ENCODE measurements at regions not wholly inside any gene's neighbourhood (a gene's known extent, or its start where the extent isn't known, plus 50 kb on each side); places are given as distances from the start of the nearest gene placed in this dataset.
A peak's percentile ranks its signal among the peaks of the same experiment; 100 is the strongest.

GRCh38 chr9:19623941-19624340 lies 164.9 kb downstream of the SLC24A2 start:
- WGBS (ENCODE audit: extremely low coverage, insufficient read length, low lambda C conversion rate): no CpG with 5 or more reads among the region's 4 CpGs
- no peak overlapping the region for H2BK5ac ChIP-seq (ENCODE audit: insufficient read length, low read length)
- H3K36me3 Mint-ChIP-seq (ENCODE audit: insufficient read depth in 1 of 3, low read depth in 3 of 3): no peaks in the 10 kb centered on the region
- H2AK5ac ChIP-seq (ENCODE audit: insufficient read length, low read length): no peak overlapping the region
- no peak overlapping the region for H3K18ac ChIP-seq (ENCODE audit: insufficient read length, low read depth, low read length)
- no peak overlapping the region for H3K4me3 Mint-ChIP-seq
- no peaks in the 10 kb centered on the region for H3K27me3 Mint-ChIP-seq (ENCODE audit: low read depth)
- H3K14ac ChIP-seq (ENCODE audit: insufficient read depth, low read length): no peak overlapping the region
- no peaks in the 10 kb centered on the region for H3K23me2 ChIP-seq (ENCODE audit: insufficient read length, low read depth, low read length, poor library complexity, severe bottlenecking)
- no peak overlapping the region for H2BK120ac ChIP-seq (ENCODE audit: low read depth, low read length, poor library complexity, severe bottlenecking)
- H3K9me3 Mint-ChIP-seq: no peaks in the 10 kb centered on the region
- no peak overlapping the region for H3K4ac ChIP-seq (ENCODE audit: low read depth, low read length)
- H3K56ac ChIP-seq (ENCODE audit: insufficient read length, low read depth, low read length): no peak overlapping the region
- H3K4me1 ChIP-seq (ENCODE audit: insufficient read depth, low read length): no peaks in the 10 kb centered on the region
- no peak overlapping the region for H3K27ac ChIP-seq (ENCODE audit: insufficient read length, low read depth, low read length)
- H3K9ac ChIP-seq (ENCODE audit: extremely low read depth, insufficient read length, low read length): no peak overlapping the region
- H4K5ac ChIP-seq (ENCODE audit: insufficient read length, low read depth, low read length): no peak overlapping the region
- H3K27me3 ChIP-seq (ENCODE audit: insufficient read depth, low read length): no peaks in the 10 kb centered on the region
- no peak overlapping the region for H4K91ac ChIP-seq (ENCODE audit: insufficient read length, low read depth, low read length)
- H2BK20ac ChIP-seq (ENCODE audit: low read depth, low read length, poor library complexity, severe bottlenecking): no peak overlapping the region
- H3K9me3 ChIP-seq (ENCODE audit: control insufficient read depth, low read depth, low read length): no peaks in the 10 kb centered on the region
- no peak overlapping the region for H3K4me2 ChIP-seq (ENCODE audit: insufficient read depth, insufficient read length, low read length)
- H3K23ac ChIP-seq (ENCODE audit: insufficient read length, low read depth, low read length): no peak overlapping the region
- peak overlapping the region in 1 of 3 experiments; percentile 5; a peak in 1 of 7 replicates for H3K27ac Mint-ChIP-seq
- H2AFZ ChIP-seq (ENCODE audit: low read length): no peak overlapping the region
- H4K20me1 ChIP-seq (ENCODE audit: control insufficient read depth, insufficient read depth, insufficient read length): no peaks in the 10 kb centered on the region
- DNase-seq: no peak
- no peaks in the 10 kb centered on the region for H3K79me1 ChIP-seq (ENCODE audit: insufficient read depth, low read depth, low read length, poor library complexity, severe bottlenecking)
- peaks cover 0 to 3% of the 10 kb centered on the region in 2 experiments; a peak in 2 of 4 replicates for H3K4me1 Mint-ChIP-seq
- no peak overlapping the region for H3T11ph ChIP-seq (ENCODE audit: low read length)
- no peak overlapping the region for H2BK12ac ChIP-seq (ENCODE audit: insufficient read length, low read depth, low read length)
- H3K79me2 ChIP-seq (ENCODE audit: insufficient read depth, low read length): no peaks in the 10 kb centered on the region
- no peak overlapping the region for H4K8ac ChIP-seq (replicated peaks; ENCODE audit: insufficient read length, low read depth, low read length)
- no peak overlapping the region for H2BK15ac ChIP-seq (ENCODE audit: low read depth, low read length)
- TF ChIP-seq CTCF (conservative IDR thresholded peaks at IDR 0.05): no peak
